Activated T-helper 1 cell treated with Interleukin-2 at 50 U/mL for 16 hours (primary cell): ENCODE measurements at regions not wholly inside any gene's neighbourhood (a gene's known extent, or its start where the extent isn't known, plus 50 kb on each side); places are given as distances from the start of the nearest gene placed in this dataset.
"Not testable (repeated sequence)": the region's sequence is repeated elsewhere in the genome, so short reads cannot be mapped to it uniquely, and the experiment has no call there.

Experiments used
- DNase-seq: peaks from one replicate; pipeline ENCODE4 v3.0.0-alpha.2; 2020; ENCODE audit warnings: low read depth

DNA sequence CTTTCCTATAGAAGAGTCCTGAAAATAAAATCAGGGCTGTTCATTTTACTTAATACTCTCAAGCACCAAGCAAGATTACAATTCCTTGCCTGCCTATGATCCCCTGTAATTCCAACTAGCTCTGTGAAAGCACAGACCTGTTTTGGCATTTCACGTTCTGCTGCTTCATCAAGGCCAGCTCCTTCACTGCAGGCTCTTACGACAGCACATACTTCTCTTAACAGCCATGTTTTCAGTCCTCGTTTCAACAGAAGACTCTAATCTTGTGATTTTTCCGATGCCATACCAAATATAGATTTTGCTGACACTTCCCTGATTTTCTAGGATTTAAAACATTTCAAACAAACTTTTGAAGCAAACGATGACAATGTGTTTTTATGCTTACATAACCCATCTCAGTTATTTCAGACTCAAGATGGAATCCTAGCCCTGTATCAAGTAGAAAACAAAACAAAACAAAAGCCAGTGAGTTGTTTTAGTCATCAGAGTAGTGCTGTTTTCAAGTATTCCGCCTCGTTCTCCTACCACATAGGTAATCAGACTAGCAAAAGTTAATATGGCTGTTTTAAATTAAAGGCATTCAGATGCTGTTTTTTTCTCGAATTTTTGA lies 616.5 kb upstream of the CITED2 start:
- no peak for DNase-seq

DNA sequence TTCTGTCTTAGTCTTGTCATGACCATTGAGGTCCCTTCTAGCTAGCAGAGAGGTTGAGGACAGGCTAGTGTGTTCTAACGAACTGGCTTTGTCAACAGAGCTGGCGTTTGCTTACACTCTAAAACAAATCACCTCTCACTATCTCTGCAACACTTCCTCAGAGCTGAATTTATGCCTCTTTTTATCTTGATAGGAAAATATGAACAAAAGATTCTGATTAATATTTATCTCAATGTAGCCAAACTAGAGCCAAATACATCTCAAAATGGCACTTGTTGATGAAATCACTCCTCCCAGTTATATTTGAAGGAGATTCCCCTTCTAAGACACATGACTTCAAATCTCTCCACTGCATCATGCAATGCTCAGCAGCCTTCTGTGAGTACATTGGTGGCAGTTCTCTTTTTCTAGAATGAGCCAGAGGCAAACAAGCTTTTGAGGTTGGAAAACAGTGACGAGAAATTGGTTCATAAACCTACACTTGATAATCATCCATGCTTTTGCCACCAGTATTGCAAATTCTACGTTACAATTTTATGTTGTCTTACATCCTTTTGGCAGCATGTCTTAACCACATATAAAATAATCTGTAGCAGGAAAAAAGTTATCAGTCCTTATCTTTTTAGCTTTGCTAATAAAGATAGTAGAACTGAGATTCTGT lies 615.7 kb upstream of the CITED2 start:
- no peak for DNase-seq

DNA sequence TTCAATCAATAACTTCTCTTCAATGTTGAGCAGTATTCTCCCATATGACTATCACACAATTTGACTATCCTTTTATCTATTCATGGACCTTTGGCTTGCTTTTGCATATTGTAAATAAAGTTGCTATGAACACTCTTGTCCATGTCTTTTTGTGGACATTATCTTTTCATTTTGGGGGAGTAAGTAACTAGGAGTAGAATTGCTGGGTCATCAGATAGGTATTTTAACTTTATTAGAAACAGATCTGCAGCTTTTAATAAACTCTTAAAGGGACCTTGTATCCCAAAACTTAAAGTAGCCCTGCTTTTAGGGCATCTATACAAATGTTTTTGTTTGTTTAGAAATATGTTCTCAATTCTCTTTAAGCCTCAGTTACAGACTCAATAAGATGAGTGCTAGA lies 614.2 kb upstream of the CITED2 start:
- DNase-seq, result no peak

DNA sequence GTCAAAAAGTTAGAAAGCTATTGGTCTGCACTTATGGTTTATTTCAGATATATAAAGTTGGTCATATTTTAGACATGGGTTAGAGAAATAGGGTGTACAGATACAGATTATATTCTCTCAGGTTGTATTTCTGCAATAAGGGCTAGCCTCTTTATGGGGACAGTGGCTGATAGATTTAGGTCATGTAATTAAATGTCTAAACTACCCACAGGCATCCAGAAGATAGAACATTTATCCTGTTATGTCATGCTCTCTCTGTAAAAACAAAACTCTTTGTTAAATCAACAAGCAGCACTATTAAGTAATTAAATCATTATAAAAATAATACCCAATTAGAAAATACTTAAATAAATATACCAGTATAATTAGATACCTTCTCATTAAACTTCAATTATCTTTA lies 612.6 kb upstream of the CITED2 start:
- no peak for DNase-seq

GRCh38 chr6:139985236-139985815 lies 610.9 kb upstream of the CITED2 start:
- DNase-seq, result no peak

DNA sequence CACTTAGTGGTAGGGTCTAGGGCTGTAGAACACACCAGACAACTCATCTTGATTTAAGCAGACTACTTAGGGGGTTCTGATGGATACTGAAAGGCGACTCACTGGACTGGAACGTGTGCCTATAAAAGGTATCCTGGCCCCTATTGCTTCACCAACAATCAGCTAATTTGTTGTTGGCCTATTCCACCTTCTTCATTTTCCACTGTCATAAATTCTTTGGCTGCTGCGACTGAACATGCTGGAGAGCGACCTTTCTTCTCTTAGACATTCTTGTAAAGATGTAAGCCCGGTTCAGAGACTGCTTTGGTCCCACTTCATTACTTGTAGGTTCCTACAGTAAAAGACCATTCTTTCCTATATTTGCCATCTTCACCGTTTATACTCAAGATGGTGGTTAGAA lies 609.9 kb upstream of the CITED2 start:
- no peak for DNase-seq

DNA sequence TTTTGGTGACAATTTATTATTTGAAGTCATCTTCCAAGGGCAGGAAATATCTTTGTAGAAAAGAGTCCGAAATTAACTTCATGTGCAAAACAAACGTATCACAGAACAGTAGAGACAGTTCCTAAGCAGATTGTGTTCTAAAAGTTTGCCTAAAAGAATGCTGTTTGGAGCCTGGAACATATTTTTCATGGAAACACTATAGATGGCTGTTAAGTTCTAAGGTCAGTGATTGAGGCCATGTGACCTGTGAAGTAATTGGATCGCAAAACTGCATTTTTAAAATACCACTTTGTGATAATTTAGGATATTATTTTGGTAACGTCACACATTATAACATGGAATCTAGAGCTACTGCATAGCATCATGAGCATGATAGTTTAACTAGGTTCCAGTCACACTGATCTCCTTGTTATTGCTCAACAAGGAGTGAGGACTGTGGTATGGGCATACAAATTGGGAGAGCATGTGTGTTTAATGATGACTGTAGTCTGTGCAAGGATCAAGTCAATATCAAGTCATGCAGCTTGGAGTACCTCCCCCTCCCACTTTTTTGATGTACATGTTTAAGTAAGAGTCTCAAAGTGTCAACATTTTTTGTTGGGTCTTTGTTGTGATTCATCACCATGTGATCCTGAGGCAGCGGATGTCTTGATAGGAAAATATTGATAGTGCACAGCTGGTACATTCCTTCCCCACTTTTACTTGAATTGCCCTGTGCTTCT lies 609.3 kb upstream of the CITED2 start:
- DNase-seq, result no peak

DNA sequence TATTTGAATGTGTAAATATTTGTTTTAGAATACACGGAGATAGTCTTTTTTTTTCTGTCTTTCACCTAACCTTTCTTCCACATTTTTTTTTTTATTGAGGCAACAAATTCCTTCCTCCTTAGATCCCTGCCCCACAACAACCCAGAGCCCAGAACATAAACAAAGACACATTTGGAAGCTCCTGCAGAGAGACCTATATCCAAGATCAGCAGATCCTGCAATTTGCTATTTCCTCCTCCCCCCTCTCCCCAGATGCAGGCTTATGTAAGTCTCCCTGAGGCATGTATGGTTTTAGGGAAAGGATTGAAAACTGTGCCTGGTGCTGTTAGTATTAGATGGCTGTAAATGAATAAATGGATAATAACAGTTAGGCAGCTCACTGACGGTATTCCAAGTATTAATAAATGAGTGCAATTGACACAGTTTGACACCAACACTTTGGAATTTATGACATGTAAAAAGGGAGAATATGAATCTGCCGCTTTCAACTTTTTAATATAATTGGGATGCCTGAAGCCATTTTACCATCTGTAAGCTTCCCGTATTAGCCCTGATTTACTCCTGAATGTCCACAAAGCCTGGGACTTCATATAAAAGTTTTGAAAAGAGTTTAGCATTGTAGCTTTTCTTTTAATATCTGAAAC lies 608.3 kb upstream of the CITED2 start:
- DNase-seq, result no peak

- no peak for DNase-seq
Observed at GRCh38 chr6:139982195-139982594, 607.7 kb upstream of the CITED2 start.

- no peak for DNase-seq
Observed at GRCh38 chr6:139981768-139982181, 607.3 kb upstream of the CITED2 start.

GRCh38 chr6:139981066-139981624 lies 606.7 kb upstream of the CITED2 start:
- DNase-seq, result no peak

DNA sequence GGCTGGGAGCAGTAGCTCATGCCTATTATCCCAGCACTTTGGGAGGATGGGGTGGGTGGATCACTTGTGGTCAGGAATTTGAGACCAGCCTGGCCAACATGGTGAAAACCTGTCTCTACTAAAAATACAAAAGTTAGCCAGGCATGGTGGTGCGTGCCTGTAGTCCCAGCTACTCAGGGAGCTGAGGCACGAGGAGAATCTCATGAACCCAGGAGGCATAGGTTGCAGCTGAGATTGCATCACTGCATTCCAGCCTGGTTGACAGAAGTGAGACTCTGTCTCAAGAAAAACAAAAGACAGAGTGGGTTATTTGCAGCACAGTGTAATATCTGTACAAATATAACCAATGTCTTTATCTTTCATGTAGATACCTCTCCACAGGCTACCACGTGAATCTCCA lies 606.2 kb upstream of the CITED2 start:
- DNase-seq, result not testable (repeated sequence)

GRCh38 chr6:139979021-139979725 lies 604.7 kb upstream of the CITED2 start:
- DNase-seq, result no peak

DNA sequence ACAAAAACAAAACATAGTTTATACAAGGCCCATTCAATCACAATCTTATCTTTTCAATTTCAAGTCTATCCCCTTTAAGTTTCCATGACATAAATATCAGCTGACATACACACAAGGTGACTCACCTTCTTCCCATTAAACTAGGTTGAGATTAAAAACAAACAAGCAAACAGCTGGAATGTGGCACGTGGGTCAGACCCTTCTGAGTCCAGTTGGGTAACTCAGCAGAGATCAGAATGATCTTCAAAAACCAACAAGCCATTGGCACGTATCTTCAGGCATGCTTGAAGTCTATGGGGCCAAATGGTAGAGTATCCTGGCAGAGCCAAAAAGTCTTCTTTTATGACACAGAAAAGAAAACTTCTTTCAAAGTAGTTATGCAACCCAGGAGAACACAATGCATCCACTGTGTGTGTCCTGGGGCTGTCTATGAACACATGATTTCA lies 603.5 kb upstream of the CITED2 start:
- DNase-seq, result no peak

DNA sequence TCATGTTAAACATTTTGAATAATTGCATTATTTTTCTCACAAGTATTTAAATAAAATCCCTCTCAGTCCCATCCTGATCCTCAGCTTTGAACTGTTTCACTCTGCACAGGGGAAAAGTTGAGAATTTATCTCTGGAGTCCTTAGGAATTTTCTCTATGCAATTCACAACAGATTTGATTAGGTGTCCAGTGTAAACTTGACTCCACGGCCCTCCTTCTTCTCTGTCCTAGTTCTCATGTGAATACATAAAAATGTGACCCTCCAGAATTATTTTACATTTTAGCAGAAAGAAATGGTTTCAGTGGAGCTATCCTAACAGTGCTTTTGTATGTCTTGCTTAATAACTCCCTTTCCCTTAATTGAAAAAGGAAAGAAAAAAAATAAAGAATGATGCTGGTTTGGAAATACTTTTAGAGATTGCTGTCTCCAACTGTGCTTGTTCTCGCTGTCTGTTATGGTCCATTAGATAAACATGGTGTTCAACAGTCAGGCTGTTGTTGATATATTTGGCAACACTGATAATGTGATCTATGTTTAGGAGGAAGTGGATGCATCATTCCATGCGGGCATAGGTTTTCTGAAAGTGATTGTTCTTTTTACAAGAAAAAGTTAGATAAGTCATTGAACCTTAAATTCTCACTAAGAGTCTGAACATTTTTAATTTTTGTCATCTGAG lies 599.4 kb upstream of the CITED2 start:
- no peak for DNase-seq

- DNase-seq, result no peak
Observed at GRCh38 chr6:139972116-139972515, 597.7 kb upstream of the CITED2 start.

DNA sequence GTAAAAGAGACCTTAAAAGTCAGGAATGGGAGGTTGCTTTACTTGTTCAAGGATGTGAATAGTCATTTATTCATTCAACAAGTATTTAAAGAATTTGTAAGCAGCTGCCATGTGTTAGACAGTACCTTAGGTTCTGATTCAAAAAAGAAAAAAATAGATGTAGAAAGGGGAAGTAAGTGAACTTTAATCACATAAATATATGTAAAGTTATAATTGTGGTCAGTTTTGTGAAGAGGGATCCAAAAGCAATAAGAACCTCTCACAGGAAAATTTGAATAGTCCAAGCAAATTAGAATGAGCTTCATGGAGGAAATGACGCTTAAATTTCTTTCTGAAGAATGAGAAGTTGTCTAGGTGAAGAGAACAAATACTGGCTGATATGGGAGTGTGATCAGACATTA lies 596.1 kb upstream of the CITED2 start:
- no peak for DNase-seq

DNA sequence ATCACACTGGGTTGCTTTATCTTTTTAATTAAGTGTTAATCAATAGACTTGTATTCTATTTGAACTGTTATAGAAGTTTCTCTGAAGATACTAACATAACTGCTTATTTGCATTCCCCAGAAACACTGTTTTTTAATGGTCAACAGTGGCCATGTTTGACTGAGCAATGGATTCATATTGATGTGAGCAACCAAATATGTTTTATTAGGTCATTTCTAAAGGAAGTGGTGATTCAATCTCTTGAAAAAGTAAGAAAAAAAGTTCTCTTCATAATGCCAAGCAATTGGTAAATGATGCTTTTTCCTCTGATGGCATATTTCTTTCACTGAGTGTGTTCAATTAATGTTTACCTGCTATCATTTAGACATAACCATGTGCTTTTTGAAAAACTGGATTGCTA lies 593.0 kb upstream of the CITED2 start:
- DNase-seq, result no peak

DNA sequence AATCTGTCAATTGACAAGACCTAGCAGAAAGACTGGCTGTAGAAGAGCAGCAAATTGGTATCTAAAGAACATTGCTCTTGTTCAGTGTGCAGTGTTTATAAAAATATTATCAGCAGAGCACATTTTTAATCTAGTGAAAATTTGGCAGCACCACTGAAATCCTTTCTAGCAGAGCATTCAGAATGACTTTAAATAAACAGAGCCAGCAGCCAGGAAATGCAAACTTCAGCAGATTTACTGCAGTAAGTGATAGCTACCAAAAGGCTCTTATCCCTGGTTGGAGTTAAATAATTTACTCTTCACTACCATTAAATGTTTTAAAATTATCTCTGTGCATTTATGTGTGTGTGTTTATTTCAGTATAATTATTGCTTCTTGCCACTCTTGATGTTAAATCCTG lies 590.9 kb upstream of the CITED2 start:
- no peak for DNase-seq

GRCh38 chr6:139964737-139965136 lies 590.3 kb upstream of the CITED2 start:
- no peak for DNase-seq
